ENCODE measurements at regions not wholly inside any gene's neighbourhood (a gene's known extent, or its start where the extent isn't known, plus 50 kb on each side); places are given as distances from the start of the nearest gene placed in this dataset.

DNA sequence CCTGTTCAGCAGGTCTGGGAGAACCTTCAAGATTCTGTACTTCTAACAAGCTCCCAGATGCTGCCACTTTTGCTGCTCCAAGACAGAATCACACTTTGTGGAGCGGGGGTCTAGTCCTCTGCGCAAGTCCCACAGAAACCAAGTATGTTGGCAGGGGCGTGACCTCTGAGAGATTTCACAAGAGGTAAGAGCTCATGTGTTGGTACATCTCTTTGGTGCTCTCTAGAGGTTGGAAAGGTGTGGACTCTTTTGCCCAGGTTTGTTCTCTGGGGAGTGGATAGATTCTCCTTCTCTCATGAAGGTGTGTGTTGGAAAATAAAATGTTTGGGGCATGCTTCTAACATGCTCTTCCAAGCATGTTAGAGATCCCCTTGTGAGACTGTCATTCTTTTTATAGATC lies 340.9 kb upstream of the IRAK1BP1 start:
- Histone ChIP-seq H3K4me2 (ENCODE audit: low read depth, low read length, poor library complexity, severe bottlenecking) (no peak overlapping the region), H3K27ac (ENCODE audit: low read depth, low read length) (no peak overlapping the region), H4K20me1 (ENCODE audit: low read depth, low read length) (no peaks in the 10 kb centered on the region), H3K9ac (ENCODE audit: low read length) (no peak overlapping the region), H3F3A (ENCODE audit: insufficient read depth) (no peaks in the 10 kb centered on the region), H2AFZ (ENCODE audit: low read depth, low read length, severe bottlenecking) (no peak overlapping the region), H3K9me2 (replicated peaks; ENCODE audit: insufficient read depth, low read length) (no peaks in the 10 kb centered on the region), H3K36me3 (ENCODE audit: low read length) (no peaks in the 10 kb centered on the region), H3K79me2 (ENCODE audit: insufficient read depth, low read length) (no peaks in the 10 kb centered on the region), H3K4me3 (ENCODE audit: insufficient read depth, low read length, poor library complexity, severe bottlenecking) (no peak overlapping the region), H3K9me3 (ENCODE audit: insufficient read depth, low read length) (no peaks in the 10 kb centered on the region), H3K27me3 (ENCODE audit: low read length) (no peaks in the 10 kb centered on the region)
- TF ChIP-seq, protein P1, sequence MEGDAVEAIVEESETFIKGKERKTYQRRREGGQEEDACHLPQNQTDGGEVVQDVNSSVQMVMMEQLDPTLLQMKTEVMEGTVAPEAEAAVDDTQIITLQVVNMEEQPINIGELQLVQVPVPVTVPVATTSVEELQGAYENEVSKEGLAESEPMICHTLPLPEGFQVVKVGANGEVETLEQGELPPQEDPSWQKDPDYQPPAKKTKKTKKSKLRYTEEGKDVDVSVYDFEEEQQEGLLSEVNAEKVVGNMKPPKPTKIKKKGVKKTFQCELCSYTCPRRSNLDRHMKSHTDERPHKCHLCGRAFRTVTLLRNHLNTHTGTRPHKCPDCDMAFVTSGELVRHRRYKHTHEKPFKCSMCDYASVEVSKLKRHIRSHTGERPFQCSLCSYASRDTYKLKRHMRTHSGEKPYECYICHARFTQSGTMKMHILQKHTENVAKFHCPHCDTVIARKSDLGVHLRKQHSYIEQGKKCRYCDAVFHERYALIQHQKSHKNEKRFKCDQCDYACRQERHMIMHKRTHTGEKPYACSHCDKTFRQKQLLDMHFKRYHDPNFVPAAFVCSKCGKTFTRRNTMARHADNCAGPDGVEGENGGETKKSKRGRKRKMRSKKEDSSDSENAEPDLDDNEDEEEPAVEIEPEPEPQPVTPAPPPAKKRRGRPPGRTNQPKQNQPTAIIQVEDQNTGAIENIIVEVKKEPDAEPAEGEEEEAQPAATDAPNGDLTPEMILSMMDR (IDR thresholded peaks at IDR 0.05; ENCODE audit: insufficient read depth, low read length, poor library complexity, severe bottlenecking) = no peak
- TF ChIP-seq EZH2phosphoT487 (conservative IDR thresholded peaks at IDR 0.05; ENCODE audit: low read length) = no peak

DNA sequence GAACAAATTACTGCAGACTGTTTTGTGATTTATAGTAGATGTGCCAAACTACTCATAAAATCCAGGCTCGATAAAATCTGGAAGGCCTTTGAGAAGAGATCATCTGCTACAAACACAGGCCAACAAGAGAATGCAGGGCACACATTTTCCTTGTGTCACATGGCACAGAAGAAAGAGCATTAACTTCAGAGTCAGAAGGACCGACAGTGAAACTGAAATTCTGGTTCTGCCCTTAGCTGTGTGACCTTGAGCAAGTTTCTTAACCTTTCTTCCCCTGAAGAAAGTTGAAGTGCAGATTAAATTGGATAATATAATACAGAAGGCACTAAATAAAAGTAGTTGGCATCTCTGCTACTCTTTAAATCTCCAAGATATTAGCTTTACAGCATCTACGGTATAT lies 338.4 kb upstream of the IRAK1BP1 start:
- H3K27ac ChIP-seq (ENCODE audit: low read depth, low read length) = no peak overlapping the region
- no peak overlapping the region for H2AFZ ChIP-seq (ENCODE audit: low read depth, low read length, severe bottlenecking)
- no peaks in the 10 kb centered on the region for H3F3A ChIP-seq (ENCODE audit: insufficient read depth)
- H3K79me2 ChIP-seq (ENCODE audit: insufficient read depth, low read length) = no peaks in the 10 kb centered on the region
- TF ChIP-seq EZH2phosphoT487 (conservative IDR thresholded peaks at IDR 0.05; ENCODE audit: low read length) = no peak
- TF ChIP-seq, protein P1 (IDR thresholded peaks at IDR 0.05; ENCODE audit: insufficient read depth, low read length, poor library complexity, severe bottlenecking) = no peak
- H3K4me3 ChIP-seq (ENCODE audit: insufficient read depth, low read length, poor library complexity, severe bottlenecking) = no peak overlapping the region
- no peaks in the 10 kb centered on the region for H3K9me2 ChIP-seq (replicated peaks; ENCODE audit: insufficient read depth, low read length)
- H3K27me3 ChIP-seq (ENCODE audit: low read length) = no peaks in the 10 kb centered on the region
- H3K9ac ChIP-seq (ENCODE audit: low read length) = no peak overlapping the region
- H3K9me3 ChIP-seq (ENCODE audit: insufficient read depth, low read length) = no peaks in the 10 kb centered on the region
- H3K4me2 ChIP-seq (ENCODE audit: low read depth, low read length, poor library complexity, severe bottlenecking) = no peak overlapping the region
- H4K20me1 ChIP-seq (ENCODE audit: low read depth, low read length) = no peaks in the 10 kb centered on the region
- H3K36me3 ChIP-seq (ENCODE audit: low read length) = no peaks in the 10 kb centered on the region

DNA sequence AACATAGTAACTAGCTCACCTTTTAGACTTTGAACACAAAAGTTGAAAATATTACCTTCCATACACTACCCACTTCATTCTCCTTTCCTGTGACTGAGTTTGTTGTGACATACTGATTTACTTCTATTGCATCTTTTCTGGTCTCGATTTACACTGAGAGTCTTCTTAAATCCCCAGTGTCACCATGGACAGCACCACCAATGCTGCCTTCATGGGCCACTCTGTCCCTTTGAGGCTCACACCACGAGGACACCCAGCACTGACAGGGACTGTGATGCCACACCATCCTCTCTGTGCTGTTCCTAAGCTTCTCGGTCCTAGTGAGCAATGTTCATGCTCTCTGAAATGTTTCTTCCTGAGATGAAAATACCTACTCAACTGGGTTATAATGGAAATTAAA lies 337.1 kb upstream of the IRAK1BP1 start:
- H3K9ac ChIP-seq (ENCODE audit: low read length) = no peak overlapping the region
- H3K27me3 ChIP-seq (ENCODE audit: low read length) = no peaks in the 10 kb centered on the region
- H3K9me3 ChIP-seq (ENCODE audit: insufficient read depth, low read length) = no peaks in the 10 kb centered on the region
- H2AFZ ChIP-seq (ENCODE audit: low read depth, low read length, severe bottlenecking) = no peak overlapping the region
- H3K4me3 ChIP-seq (ENCODE audit: insufficient read depth, low read length, poor library complexity, severe bottlenecking) = no peak overlapping the region
- no peak for TF ChIP-seq EZH2phosphoT487 (conservative IDR thresholded peaks at IDR 0.05; ENCODE audit: low read length)
- TF ChIP-seq, protein P1 (IDR thresholded peaks at IDR 0.05; ENCODE audit: insufficient read depth, low read length, poor library complexity, severe bottlenecking) = no peak
- no peaks in the 10 kb centered on the region for H4K20me1 ChIP-seq (ENCODE audit: low read depth, low read length)
- H3K79me2 ChIP-seq (ENCODE audit: insufficient read depth, low read length) = no peaks in the 10 kb centered on the region
- H3F3A ChIP-seq (ENCODE audit: insufficient read depth) = no peaks in the 10 kb centered on the region
- H3K27ac ChIP-seq (ENCODE audit: low read depth, low read length) = no peak overlapping the region
- H3K4me2 ChIP-seq (ENCODE audit: low read depth, low read length, poor library complexity, severe bottlenecking) = no peak overlapping the region
- no peaks in the 10 kb centered on the region for H3K9me2 ChIP-seq (replicated peaks; ENCODE audit: insufficient read depth, low read length)
- no peaks in the 10 kb centered on the region for H3K36me3 ChIP-seq (ENCODE audit: low read length)

All from SU-DHL-6 (cell line).